K562 (cell line): ENCODE measurements at regions not wholly inside any gene's neighbourhood (a gene's known extent, or its start where the extent isn't known, plus 50 kb on each side); places are given as distances from the start of the nearest gene placed in this dataset.

Experiments used
- ATAC-seq: fragments of 200-7000 bp; cut with Tn5 transposase; 3 replicates; pipeline ENCODE4 v1.9.1; 2020; ENCODE audit warnings: moderate library complexity
- BruUV-seq: library from RNA; stranded (reverse); fragments of 400-500 nt; replicated peaks from 2 replicates; lab custom pipeline; 2021; lab: Mats Ljungman, UMichigan
- CTCF ChIA-PET: fragments of 300-600 bp; formaldehyde crosslinking; extraction: SDS; loops from one replicate; lab custom pipeline; 2021; ENCODE audit warnings: low intra/inter-chr PET ratio; lab: Yijun Ruan, JAX
- POLR2A ChIA-PET: fragments of 300-600, 350-650 bp; sonication (Branson Sonifier 250); formaldehyde crosslinking; extraction: SDS; loops from one replicate; lab custom pipeline; 2021; ENCODE audit warnings: antibody characterized with exemption, inconsistent platforms; lab: Yijun Ruan, JAX
- DNase-seq, 4 experiments: peaks; one replicate each; pipeline versions ENCODE4 v3.0.0 to v3.0.0-alpha.2; 2011 to 2018; ENCODE audit warnings: low spot score in 3 of 4, mixed read lengths in 3 of 4; ENCODE audit errors: extremely low read depth in 1 of 4
- FAIRE-seq: peaks from 2 replicates; lab custom pipeline; 2011; peaks lifted over from hg19 to GRCh38; lab: Jason Lieb, UNC
- H2AFZ ChIP-seq: 2 replicates; pipeline ENCODE4 v1.6.0; 2011; ENCODE audit warnings: low read depth, low read length, control low read depth, inconsistent platforms
- H3K27ac ChIP-seq: fragments of 200-600 bp; 3 replicates; pipeline ENCODE4 v1.8.0; 2011; ENCODE audit warnings: low read depth, mild to moderate bottlenecking, control low read depth, inconsistent platforms, low read length, moderate library complexity, mixed read lengths; ENCODE audit errors: extremely low read depth
- H3K27me3 ChIP-seq, 2 experiments: fragments of 300-600 bp in 1 of 2; 2 replicates in 1 of 2; 3 replicates in 1 of 2; pipeline versions ENCODE4 v1.6.0 to v1.8.0; 2011; ENCODE audit warnings: inconsistent platforms in 2 of 2, low read length in 2 of 2, mild to moderate bottlenecking in 1 of 2, mixed read lengths in 1 of 2, moderate library complexity in 1 of 2; ENCODE audit not compliant: control insufficient read depth in 2 of 2, insufficient read depth in 2 of 2
- H3K36me3 ChIP-seq: fragments of 300-600 bp; 3 replicates; pipeline ENCODE4 v1.8.0; 2011; ENCODE audit warnings: mild to moderate bottlenecking, low read length, inconsistent platforms; ENCODE audit not compliant: control insufficient read depth, insufficient read depth
- H3K4me1 ChIP-seq, 2 experiments: fragments of 200-600 bp in 1 of 2; replicated peaks in 1 of 2; 2 replicates in 1 of 2; 3 replicates in 1 of 2; pipeline versions ENCODE4 v1.5.1 to v1.8.0; 2011; ENCODE audit warnings: inconsistent platforms in 2 of 2, low read length in 2 of 2, mild to moderate bottlenecking in 1 of 2, mixed read lengths in 1 of 2, moderate library complexity in 1 of 2; ENCODE audit not compliant: control insufficient read depth in 2 of 2, insufficient read depth in 2 of 2
- H3K4me2 ChIP-seq: 2 replicates; pipeline ENCODE4 v1.6.1; 2011; ENCODE audit warnings: low read length, control low read depth, inconsistent platforms, mixed read lengths; ENCODE audit not compliant: insufficient read depth
- H3K4me3 ChIP-seq: fragments of 200-600 bp; sonication (generic), shearing (Covaris generic); 2 replicates; pipeline ENCODE4 v1.5.1; 2016; ENCODE audit warnings: control low read depth, inconsistent platforms
- H3K79me2 ChIP-seq: fragments of 200-600 bp; 3 replicates; pipeline ENCODE4 v1.8.0; 2011; ENCODE audit warnings: low read length, inconsistent platforms; ENCODE audit not compliant: control insufficient read depth, insufficient read depth
- H3K9ac ChIP-seq, 2 experiments: 2 replicates each; pipeline versions ENCODE4 v1.6.0 to v1.6.1; 2011; ENCODE audit warnings: low read depth in 2 of 2, low read length in 2 of 2, control low read depth in 1 of 2, inconsistent platforms in 1 of 2, mild to moderate bottlenecking in 1 of 2, mixed read lengths in 1 of 2; ENCODE audit not compliant: insufficient read depth in 1 of 2
- H3K9me1 ChIP-seq: one replicate; pipeline ENCODE4 v1.6.0; 2011; ENCODE audit warnings: inconsistent platforms, mild to moderate bottlenecking, low read length, moderate library complexity; ENCODE audit not compliant: control insufficient read depth, insufficient read depth
- H3K9me3 ChIP-seq: replicated peaks from 2 replicates; pipeline ENCODE4 v1.5.1; 2011; ENCODE audit warnings: low read depth, low read length, inconsistent platforms; ENCODE audit not compliant: control insufficient read depth, insufficient read depth
- H4K20me1 ChIP-seq: replicated peaks from 2 replicates; pipeline ENCODE4 v1.6.1; 2011; ENCODE audit warnings: low read length, inconsistent platforms, mixed read lengths; ENCODE audit not compliant: control insufficient read depth, insufficient read depth
- ATF7 ChIP-seq: fragments of 450-650 bp; IDR thresholded peaks from 2 replicates; pipeline ENCODE4 v1.7.1; 2014; ENCODE audit warnings: mild to moderate bottlenecking, moderate library complexity
- BCOR ChIP-seq: fragments of 450-650 bp; IDR thresholded peaks from 2 replicates; pipeline ENCODE4 v1.6.1; 2016
- CEBPG ChIP-seq, 3 experiments: fragments of 200-800 bp in 1 of 3; sonication (Bioruptor generic) in 1 of 3; sonication (generic) in 1 of 3; formaldehyde crosslinking in 1 of 3; IDR thresholded peaks in 2 of 3; conservative IDR thresholded peaks in 1 of 3; 2 replicates each; pipeline versions ENCODE4 v1.6.1 to v1.8.0; 2016 to 2022; ENCODE audit warnings: missing compliant biosample characterization in 2 of 3, missing genetic modification characterization in 2 of 3, mild to moderate bottlenecking in 1 of 3, missing genetic modification reagents in 1 of 3
- CREB1 ChIP-seq, 2 experiments: sonication (generic) in 1 of 2; formaldehyde crosslinking in 1 of 2; IDR thresholded peaks; 2 replicates each; pipeline versions ENCODE4 v1.6.1 to v1.8.0; 2012 to 2022; ENCODE audit warnings: inconsistent platforms in 1 of 2, mild to moderate bottlenecking in 1 of 2, missing genetic modification reagents in 1 of 2, moderate library complexity in 1 of 2
- DNMT1 ChIP-seq: fragments of 450-650 bp; IDR thresholded peaks from 2 replicates; pipeline ENCODE4 v1.6.1; 2016; ENCODE audit warnings: antibody characterized with exemption, mild to moderate bottlenecking
- ELF4 ChIP-seq: fragments of 450-650 bp; formaldehyde crosslinking; IDR thresholded peaks from 2 replicates; pipeline ENCODE4 v1.4.0; 2022; ENCODE audit warnings: missing genetic modification characterization
- EP300 ChIP-seq: IDR thresholded peaks from 2 replicates; pipeline ENCODE4 v1.6.1; 2012; ENCODE audit warnings: low read length, improper control_type of control experiment
- GTF2F1 ChIP-seq: IDR thresholded peaks from 2 replicates; pipeline ENCODE4 v1.6.1; 2011; ENCODE audit warnings: low read depth, low read length, improper control_type of control experiment
- HDGF ChIP-seq: fragments of 450-650 bp; IDR thresholded peaks from 2 replicates; pipeline ENCODE4 v1.6.1; 2016
- POLR3G ChIP-seq: IDR thresholded peaks from 2 replicates; pipeline ENCODE4 v1.6.1; 2011; ENCODE audit not compliant: insufficient read length, insufficient replicate concordance; ENCODE audit errors: extremely low read depth
- SAP30 ChIP-seq: fragments of 200-600 bp; sonication (generic); IDR thresholded peaks from 2 replicates; pipeline ENCODE4 v1.6.1; 2012; ENCODE audit warnings: borderline replicate concordance, low read depth, mild to moderate bottlenecking, moderate library complexity, low read length, control low read depth, inconsistent platforms; ENCODE audit not compliant: insufficient read depth, poor library complexity, severe bottlenecking
- SMARCA4 ChIP-seq: fragments of 450-650 bp; IDR thresholded peaks from 2 replicates; pipeline ENCODE4 v1.6.1; 2016
- THRAP3 ChIP-seq: fragments of 450-650 bp; IDR thresholded peaks from 2 replicates; pipeline ENCODE4 v1.6.1; 2016; ENCODE audit warnings: mild to moderate bottlenecking, inconsistent platforms, borderline replicate concordance
- ZNF780A ChIP-seq: fragments of 250-450 bp; sonication (Bioruptor Pico); IDR thresholded peaks from 2 replicates; pipeline ENCODE4 v1.5.0; 2021; ENCODE audit warnings: mild to moderate bottlenecking
- WGBS: fragments of 100-300 bp; shearing (Covaris generic); methylation state at CpG from one replicate; pipeline ENCODE4 v1.1.6; 2016; ENCODE audit warnings: low coverage, mixed read lengths; ENCODE audit not compliant: insufficient coverage; ENCODE audit errors: missing lambda C conversion rate; 5-methylcytosine and 5-hydroxymethylcytosine counted together
- in situ Hi-C: fragments of 300-500 bp; cut with MboI; formaldehyde crosslinking; loops from 4 replicates; pipeline ENCODE4 v1.15.0; 2018; ENCODE audit warnings: inconsistent platforms, mixed read lengths
- intact Hi-C: fragments of 100-400 bp; cut with micrococcal nuclease; formaldehyde crosslinking; loops from 2 replicates; pipeline ENCODE4 v1.14.2; 2022
- TF ChIP-seq, protein P1 (sequence below): fragments of 250-450 bp; sonication (Bioruptor Pico); IDR thresholded peaks from 2 replicates; pipeline ENCODE4 v1.8.0; 2022; ENCODE audit warnings: inconsistent platforms, mild to moderate bottlenecking, moderate library complexity, borderline replicate concordance
- TF ChIP-seq, protein P2 (sequence below), 2 experiments: fragments of 450-650 bp in 1 of 2; sonication (generic) in 1 of 2; formaldehyde crosslinking in 1 of 2; IDR thresholded peaks in 1 of 2; conservative IDR thresholded peaks in 1 of 2; 2 replicates each; pipeline versions ENCODE4 v1.6.1 to v1.8.1; 2016 to 2023; ENCODE audit warnings: mild to moderate bottlenecking in 2 of 2, moderate library complexity in 2 of 2, inconsistent platforms in 1 of 2, missing genetic modification reagents in 1 of 2

DNA sequence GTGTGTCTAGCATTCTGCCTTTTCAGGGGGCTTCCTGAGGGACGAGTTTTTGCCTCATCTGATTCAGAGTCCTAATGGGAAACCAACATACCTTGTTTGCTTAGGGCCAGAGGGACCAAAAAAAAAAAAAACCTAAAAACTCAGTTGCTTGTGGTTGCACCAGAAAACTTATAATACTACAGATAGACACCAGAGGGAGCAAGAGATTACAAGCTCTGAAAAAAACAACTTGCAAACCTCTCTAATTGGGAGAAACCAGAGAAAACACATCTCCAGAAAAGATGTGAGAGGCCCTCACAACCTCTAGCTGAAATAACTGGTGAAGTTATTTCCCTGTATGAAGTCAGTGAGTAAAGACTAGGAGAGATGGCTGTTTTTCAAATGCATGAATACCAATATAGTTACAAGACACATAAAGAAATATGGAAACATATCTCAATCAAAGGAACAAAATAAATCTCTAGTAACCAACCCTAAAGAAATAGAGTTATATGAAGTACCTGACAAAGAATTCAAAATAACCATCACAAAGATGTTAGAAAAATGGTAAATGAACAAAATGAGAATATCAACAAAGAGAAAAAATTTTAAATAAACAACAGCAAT, 233.7 kb upstream of the NFIA start (continued):
- TF ChIP-seq CREB1 (IDR thresholded peaks at IDR 0.05) (no peak), CREB1 (CRISPR knock-in tag; IDR thresholded peaks at IDR 0.05) (no peak), HDGF (no peak), ATF7 (no peak), CEBPG (CRISPR knock-in tag; IDR thresholded peaks at IDR 0.05) (peak; percentile 92), CEBPG (tag; conservative IDR thresholded peaks at IDR 0.05 in 1 of 2, IDR thresholded peaks at IDR 0.05 in 1 of 2) (peak; percentile 61 to 79), ELF4 (CRISPR knock-in tag) (no peak), BCOR (no peak), EP300 (peak; percentile 70), SMARCA4 (0 out of 2 replicates have a peak, but pooled peaks have one; percentile 32), GTF2F1 (no peak)

DNA sequence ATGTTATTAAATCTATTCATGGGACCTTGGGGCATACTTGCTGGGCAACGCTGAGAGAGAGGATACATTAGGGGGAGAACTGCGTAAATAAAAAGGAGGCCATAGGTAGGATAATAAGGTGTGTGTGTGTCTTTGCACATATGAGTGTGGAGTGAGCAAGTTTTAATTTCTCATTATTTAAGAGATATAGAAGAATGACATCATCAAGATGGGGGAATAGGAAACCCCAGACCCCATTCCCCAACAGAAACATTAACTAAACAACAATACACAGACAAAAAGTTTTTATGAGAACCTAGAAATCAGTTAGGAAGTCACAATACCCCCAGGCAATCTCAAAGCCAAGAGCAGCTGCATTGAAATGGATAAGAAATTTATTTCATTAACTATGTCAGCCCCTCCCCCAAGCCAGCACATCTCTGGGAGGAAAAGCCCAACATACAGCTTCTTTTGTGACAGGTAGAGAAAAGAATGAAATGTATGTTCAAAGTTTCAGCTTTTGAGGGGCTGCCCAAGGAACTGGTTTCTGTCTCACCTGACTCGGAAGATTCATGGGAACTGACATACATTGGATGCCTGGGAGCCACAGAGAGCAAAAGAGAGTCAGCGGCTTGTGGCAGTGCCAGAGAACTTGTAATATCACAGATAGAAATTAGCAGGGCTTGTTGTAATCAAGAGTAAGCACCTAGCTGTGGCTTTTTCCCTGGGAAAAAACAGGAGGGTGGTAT, 234.3 kb upstream of the NFIA start:
- WGBS: 39% methylated on average over 4 of the region's 4 CpGs
- Histone ChIP-seq H3K4me3 (no peak overlapping the region), H3K27me3 (no peaks in the 10 kb centered on the region), H2AFZ (peak overlapping the region; percentile 34), H3K9me3 (no peaks in the 10 kb centered on the region), H3K36me3 (no peaks in the 10 kb centered on the region), H3K4me1 (no peaks in the 10 kb centered on the region), H3K79me2 (no peaks in the 10 kb centered on the region), H3K9ac (no peak overlapping the region), H3K9me1 (no peaks in the 10 kb centered on the region), H3K27ac (no peak overlapping the region), H4K20me1 (no peaks in the 10 kb centered on the region), H3K4me2 (no peak overlapping the region)
- no TSS peak for BruUV-seq
- POLR2A ChIA-PET: interaction anchor here (0.6 to 1.8 kb wide), 5 partner anchors 12 to 48 kb away, joined by 3 to 4 read pairs (median 3); no protein-coding TSS in a partner anchor
- intact Hi-C loops (loop anchor here (2.0 to 5.0 kb wide), 4 partner anchors 125 to 1004 kb away; no protein-coding TSS in a partner anchor), in situ Hi-C loops (no loop called here)
- TF ChIP-seq POLR3G: no peak
- no peak for TF ChIP-seq DNMT1
- peak; percentile 22; the same call in 1 of the 2 replicates for TF ChIP-seq ATF7
- TF ChIP-seq CREB1 (IDR thresholded peaks at IDR 0.05): no peak
- no peak for TF ChIP-seq CREB1 (CRISPR knock-in tag; IDR thresholded peaks at IDR 0.05)
- TF ChIP-seq ZNF780A (CRISPR knock-in tag): no peak
- TF ChIP-seq, protein P1, sequence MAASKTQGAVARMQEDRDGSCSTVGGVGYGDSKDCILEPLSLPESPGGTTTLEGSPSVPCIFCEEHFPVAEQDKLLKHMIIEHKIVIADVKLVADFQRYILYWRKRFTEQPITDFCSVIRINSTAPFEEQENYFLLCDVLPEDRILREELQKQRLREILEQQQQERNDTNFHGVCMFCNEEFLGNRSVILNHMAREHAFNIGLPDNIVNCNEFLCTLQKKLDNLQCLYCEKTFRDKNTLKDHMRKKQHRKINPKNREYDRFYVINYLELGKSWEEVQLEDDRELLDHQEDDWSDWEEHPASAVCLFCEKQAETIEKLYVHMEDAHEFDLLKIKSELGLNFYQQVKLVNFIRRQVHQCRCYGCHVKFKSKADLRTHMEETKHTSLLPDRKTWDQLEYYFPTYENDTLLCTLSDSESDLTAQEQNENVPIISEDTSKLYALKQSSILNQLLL (CRISPR knock-in tag): no peak
- no peak for TF ChIP-seq THRAP3
- no peak for TF ChIP-seq SAP30
- TF ChIP-seq, protein P2, sequence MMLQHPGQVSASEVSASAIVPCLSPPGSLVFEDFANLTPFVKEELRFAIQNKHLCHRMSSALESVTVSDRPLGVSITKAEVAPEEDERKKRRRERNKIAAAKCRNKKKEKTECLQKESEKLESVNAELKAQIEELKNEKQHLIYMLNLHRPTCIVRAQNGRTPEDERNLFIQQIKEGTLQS (IDR thresholded peaks at IDR 0.05): peak; percentile 62
- TF ChIP-seq, protein P2 (CRISPR knock-in tag; conservative IDR thresholded peaks at IDR 0.05): no peak
- FAIRE-seq (no peak), ATAC-seq (peak; percentile 79), DNase-seq (no peak)
- CTCF ChIA-PET: interaction anchor here (0.6 to 1.0 kb wide), 7 partner anchors 88 to 1005 kb away, joined by 3 to 6 read pairs (median 3); no protein-coding TSS in a partner anchor
